K562 (cell line): ENCODE measurements at regions not wholly inside any gene's neighbourhood (a gene's known extent, or its start where the extent isn't known, plus 50 kb on each side); places are given as distances from the start of the nearest gene placed in this dataset.

Experiments used
- EHMT2 ChIP-seq: fragments of 450-650 bp; IDR thresholded peaks from 2 replicates; pipeline ENCODE4 v1.6.1; 2018; ENCODE audit warnings: antibody characterized with exemption
- GATAD2A ChIP-seq: fragments of 450-650 bp; IDR thresholded peaks from 2 replicates; pipeline ENCODE4 v1.6.1; 2017
- RBM14 ChIP-seq: fragments of 200-400 bp; formaldehyde crosslinking; IDR thresholded peaks from 2 replicates; pipeline ENCODE4 v1.6.1; 2018; ENCODE audit warnings: low read depth, mild to moderate bottlenecking, low read length, moderate library complexity, borderline replicate concordance; ENCODE audit not compliant: insufficient read depth
- TRIM28 ChIP-seq: fragments of 450-650 bp; IDR thresholded peaks from 2 replicates; pipeline ENCODE4 v1.6.1; 2017
- ZNF584 ChIP-seq: fragments of 200-800 bp; sonication (Bioruptor generic); IDR thresholded peaks from 2 replicates; pipeline ENCODE4 v1.6.1; 2016; ENCODE audit warnings: low read depth, mild to moderate bottlenecking, missing genetic modification characterization, missing compliant biosample characterization
- ZNF644 ChIP-seq: fragments of 200-800 bp; sonication (Bioruptor generic); IDR thresholded peaks from 2 replicates; pipeline ENCODE4 v1.6.1; 2016; ENCODE audit warnings: low read depth, missing genetic modification characterization, missing compliant biosample characterization
- TF ChIP-seq, protein P1 (sequence below), 2 experiments: fragments of 450-650 bp; IDR thresholded peaks; 2 replicates each; pipeline ENCODE4 v1.6.1; 2016; ENCODE audit warnings: mild to moderate bottlenecking in 2 of 2, borderline replicate concordance in 1 of 2, low read depth in 1 of 2, moderate library complexity in 1 of 2
- TF ChIP-seq, protein P2 (sequence below): fragments of 450-650 bp; IDR thresholded peaks from 2 replicates; pipeline ENCODE4 v1.6.1; 2016; ENCODE audit warnings: mild to moderate bottlenecking
- TF ChIP-seq, protein P3 (sequence below): sonication (generic); formaldehyde crosslinking; IDR thresholded peaks from 2 replicates; pipeline ENCODE4 v1.8.0; 2022; ENCODE audit warnings: mild to moderate bottlenecking, missing genetic modification reagents
- TF ChIP-seq, protein P4 (sequence below): fragments of 250-450 bp; sonication (Bioruptor Pico); IDR thresholded peaks from 2 replicates; pipeline ENCODE4 v1.9.0; 2021; ENCODE audit warnings: mild to moderate bottlenecking, inconsistent platforms
- TF ChIP-seq, protein P5 (sequence below): fragments of 450-650 bp; formaldehyde crosslinking; IDR thresholded peaks from 2 replicates; pipeline ENCODE4 v1.4.0; 2020; ENCODE audit warnings: mild to moderate bottlenecking, moderate library complexity

DNA sequence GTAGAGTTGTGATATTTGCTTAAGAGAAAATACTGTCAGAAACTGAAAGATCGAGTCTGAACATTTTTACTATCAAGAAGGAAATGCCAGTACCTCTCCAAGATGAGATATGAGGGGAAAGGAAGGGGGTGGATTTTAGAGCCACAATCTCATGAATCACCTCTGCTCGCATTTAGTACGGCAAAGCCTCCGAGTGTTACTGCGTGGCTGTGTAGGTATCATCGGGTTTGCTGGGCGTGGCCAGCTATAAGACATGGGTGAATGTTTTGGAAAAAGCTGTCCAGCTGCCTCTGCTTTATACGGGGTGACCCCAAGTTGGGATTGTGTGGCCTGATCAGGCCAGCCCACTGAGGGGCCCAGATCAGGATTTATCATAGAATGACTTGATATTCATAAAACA lies 826.4 kb downstream of the SOCS6 start (continued):
- TF ChIP-seq, protein P1, sequence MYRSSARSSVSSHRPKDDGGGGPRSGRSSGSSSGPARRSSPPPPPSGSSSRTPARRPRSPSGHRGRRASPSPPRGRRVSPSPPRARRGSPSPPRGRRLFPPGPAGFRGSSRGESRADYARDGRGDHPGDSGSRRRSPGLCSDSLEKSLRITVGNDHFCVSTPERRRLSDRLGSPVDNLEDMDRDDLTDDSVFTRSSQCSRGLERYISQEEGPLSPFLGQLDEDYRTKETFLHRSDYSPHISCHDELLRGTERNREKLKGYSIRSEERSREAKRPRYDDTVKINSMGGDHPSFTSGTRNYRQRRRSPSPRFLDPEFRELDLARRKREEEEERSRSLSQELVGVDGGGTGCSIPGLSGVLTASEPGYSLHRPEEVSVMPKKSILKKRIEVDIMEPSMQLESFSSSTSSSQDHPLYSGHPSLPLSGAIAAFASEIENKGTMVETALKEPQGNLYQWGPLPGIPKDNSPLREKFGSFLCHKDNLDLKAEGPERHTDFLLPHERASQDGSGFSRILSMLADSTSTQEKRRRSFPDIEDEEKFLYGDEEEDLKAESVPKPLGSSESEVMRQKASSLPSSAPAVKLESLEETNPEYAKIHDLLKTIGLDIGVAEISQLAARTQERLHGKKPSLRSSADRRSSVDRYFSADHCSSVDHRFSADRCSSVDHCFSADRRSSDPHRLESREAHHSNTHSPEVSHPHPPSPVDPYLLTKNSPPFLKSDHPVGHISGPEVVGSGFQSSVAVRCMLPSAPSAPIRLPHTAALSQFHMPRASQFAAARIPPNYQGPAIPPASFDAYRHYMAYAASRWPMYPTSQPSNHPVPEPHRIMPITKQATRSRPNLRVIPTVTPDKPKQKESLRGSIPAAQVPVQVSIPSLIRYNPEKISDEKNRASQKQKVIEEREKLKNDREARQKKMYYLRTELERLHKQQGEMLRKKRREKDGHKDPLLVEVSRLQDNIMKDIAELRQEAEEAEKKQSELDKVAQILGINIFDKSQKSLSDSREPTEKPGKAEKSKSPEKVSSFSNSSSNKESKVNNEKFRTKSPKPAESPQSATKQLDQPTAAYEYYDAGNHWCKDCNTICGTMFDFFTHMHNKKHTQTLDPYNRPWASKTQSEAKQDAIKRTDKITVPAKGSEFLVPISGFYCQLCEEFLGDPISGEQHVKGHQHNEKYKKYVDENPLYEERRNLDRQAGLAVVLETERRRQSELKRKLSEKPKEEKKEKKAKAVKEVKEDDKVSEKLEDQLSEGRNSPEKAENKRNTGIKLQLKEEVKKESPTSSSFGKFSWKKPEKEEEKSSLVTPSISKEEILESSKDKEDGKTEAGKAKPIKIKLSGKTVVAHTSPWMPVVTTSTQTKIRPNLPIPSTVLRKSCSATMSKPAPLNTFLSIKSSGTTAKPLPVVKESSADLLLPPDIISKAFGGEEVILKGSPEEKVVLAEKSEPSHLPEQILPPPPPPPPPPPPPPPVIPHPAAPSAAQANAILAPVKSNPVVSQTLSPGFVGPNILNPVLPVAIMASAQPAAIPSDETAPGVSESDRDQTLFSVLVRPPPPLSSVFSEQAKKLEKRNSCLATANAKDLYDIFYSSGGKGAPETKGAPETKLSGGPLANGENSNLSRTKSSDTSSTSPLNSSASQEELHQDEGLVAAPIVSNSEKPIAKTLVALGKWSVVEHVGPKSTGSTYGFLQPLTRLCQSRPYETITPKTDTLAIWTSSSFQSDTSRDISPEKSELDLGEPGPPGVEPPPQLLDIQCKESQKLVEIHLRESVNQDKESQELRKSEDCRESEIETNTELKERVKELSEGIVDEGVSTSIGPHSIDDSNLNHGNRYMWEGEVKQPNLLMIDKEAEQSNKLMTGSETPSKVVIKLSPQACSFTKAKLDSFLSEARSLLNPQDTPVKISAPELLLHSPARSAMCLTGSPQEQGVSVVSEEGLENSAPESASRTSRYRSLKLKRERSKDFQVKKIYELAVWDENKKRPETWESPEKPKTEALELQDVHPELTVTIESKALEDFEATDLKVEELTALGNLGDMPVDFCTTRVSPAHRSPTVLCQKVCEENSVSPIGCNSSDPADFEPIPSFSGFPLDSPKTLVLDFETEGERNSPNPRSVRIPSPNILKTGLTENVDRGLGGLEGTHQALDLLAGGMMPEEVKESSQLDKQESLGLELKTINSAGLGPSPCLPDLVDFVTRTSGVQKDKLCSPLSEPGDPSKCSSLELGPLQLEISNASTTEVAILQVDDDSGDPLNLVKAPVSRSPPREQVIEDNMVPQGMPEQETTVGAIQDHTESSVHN (IDR thresholded peaks at IDR 0.05; ENCODE audit: borderline replicate concordance in 1 of 2, low read depth in 1 of 2), result no peak
- TF ChIP-seq, protein P2, sequence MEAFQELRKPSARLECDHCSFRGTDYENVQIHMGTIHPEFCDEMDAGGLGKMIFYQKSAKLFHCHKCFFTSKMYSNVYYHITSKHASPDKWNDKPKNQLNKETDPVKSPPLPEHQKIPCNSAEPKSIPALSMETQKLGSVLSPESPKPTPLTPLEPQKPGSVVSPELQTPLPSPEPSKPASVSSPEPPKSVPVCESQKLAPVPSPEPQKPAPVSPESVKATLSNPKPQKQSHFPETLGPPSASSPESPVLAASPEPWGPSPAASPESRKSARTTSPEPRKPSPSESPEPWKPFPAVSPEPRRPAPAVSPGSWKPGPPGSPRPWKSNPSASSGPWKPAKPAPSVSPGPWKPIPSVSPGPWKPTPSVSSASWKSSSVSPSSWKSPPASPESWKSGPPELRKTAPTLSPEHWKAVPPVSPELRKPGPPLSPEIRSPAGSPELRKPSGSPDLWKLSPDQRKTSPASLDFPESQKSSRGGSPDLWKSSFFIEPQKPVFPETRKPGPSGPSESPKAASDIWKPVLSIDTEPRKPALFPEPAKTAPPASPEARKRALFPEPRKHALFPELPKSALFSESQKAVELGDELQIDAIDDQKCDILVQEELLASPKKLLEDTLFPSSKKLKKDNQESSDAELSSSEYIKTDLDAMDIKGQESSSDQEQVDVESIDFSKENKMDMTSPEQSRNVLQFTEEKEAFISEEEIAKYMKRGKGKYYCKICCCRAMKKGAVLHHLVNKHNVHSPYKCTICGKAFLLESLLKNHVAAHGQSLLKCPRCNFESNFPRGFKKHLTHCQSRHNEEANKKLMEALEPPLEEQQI, result no peak
- TF ChIP-seq TRIM28 (no peak), GATAD2A (no peak), EHMT2 (no peak), RBM14 (no peak), ZNF644 (tag) (no peak), ZNF584 (CRISPR knock-in tag) (no peak)
- TF ChIP-seq, protein P3, sequence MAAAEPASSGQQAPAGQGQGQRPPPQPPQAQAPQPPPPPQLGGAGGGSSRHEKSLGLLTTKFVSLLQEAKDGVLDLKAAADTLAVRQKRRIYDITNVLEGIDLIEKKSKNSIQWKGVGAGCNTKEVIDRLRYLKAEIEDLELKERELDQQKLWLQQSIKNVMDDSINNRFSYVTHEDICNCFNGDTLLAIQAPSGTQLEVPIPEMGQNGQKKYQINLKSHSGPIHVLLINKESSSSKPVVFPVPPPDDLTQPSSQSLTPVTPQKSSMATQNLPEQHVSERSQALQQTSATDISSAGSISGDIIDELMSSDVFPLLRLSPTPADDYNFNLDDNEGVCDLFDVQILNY (CRISPR knock-in tag), result no peak
- TF ChIP-seq, protein P4, sequence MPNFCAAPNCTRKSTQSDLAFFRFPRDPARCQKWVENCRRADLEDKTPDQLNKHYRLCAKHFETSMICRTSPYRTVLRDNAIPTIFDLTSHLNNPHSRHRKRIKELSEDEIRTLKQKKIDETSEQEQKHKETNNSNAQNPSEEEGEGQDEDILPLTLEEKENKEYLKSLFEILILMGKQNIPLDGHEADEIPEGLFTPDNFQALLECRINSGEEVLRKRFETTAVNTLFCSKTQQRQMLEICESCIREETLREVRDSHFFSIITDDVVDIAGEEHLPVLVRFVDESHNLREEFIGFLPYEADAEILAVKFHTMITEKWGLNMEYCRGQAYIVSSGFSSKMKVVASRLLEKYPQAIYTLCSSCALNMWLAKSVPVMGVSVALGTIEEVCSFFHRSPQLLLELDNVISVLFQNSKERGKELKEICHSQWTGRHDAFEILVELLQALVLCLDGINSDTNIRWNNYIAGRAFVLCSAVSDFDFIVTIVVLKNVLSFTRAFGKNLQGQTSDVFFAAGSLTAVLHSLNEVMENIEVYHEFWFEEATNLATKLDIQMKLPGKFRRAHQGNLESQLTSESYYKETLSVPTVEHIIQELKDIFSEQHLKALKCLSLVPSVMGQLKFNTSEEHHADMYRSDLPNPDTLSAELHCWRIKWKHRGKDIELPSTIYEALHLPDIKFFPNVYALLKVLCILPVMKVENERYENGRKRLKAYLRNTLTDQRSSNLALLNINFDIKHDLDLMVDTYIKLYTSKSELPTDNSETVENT (CRISPR knock-in tag), result no peak
- TF ChIP-seq, protein P5, sequence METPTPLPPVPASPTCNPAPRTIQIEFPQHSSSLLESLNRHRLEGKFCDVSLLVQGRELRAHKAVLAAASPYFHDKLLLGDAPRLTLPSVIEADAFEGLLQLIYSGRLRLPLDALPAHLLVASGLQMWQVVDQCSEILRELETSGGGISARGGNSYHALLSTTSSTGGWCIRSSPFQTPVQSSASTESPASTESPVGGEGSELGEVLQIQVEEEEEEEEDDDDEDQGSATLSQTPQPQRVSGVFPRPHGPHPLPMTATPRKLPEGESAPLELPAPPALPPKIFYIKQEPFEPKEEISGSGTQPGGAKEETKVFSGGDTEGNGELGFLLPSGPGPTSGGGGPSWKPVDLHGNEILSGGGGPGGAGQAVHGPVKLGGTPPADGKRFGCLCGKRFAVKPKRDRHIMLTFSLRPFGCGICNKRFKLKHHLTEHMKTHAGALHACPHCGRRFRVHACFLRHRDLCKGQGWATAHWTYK (CRISPR knock-in tag), result no peak
- TF ChIP-seq, all 486 proteins: peak for 0
